LNCaP clone FGC (cell line): ENCODE measurements at regions not wholly inside any gene's neighbourhood (a gene's known extent, or its start where the extent isn't known, plus 50 kb on each side); places are given as distances from the start of the nearest gene placed in this dataset.
"Not testable (repeated sequence)": the region's sequence is repeated elsewhere in the genome, so short reads cannot be mapped to it uniquely, and the experiment has no call there.

Experiments
- DNase-seq: peaks from one replicate; pipeline ENCODE4 v3.0.0-alpha.2; 2011; ENCODE audit warnings: low read depth
- H3K4me3 ChIP-seq: 2 replicates; pipeline ENCODE4 v1.5.1; 2011; ENCODE audit warnings: mild to moderate bottlenecking, low read depth, low read length, control low read depth
- TF ChIP-seq, protein P1 (sequence below): IDR thresholded peaks from 2 replicates; pipeline ENCODE4 v1.5.1; 2012; ENCODE audit warnings: mild to moderate bottlenecking; ENCODE audit not compliant: control insufficient read depth, insufficient read depth; ENCODE audit errors: extremely low read depth

DNA sequence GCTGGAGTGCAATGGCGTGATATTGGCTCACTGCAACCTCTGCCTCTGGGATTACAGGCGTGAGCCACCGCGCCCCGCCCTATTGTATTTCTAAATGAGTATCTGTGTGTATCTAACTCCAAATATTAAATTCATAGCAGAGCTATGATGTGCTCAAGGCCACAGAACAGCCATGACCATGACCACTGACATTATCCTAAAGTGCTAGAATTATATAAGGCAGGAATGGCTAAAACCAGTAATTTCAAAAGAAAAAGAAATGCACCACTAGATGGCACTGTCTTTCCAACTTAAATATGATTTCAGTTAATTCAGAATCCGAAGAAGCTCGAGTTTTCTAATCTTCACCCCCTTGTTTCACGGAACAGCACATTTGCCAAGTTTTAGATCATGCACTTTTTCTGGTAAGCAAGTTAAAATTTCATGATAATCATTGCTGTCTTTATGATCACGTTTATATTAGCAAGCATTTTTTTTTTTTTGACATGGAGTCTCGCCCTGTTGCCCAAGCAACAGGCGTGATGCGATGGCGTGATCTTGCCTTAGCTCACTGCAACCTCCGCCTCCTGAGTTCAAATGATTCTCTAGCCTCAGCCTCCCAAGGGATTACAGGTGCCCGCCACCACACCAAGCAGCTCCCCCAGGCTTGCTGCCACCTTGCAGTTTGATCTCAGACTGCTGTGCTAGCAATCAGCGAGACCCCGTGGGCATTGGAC, 65.3 kb downstream of the OR13A1 start:
- DNase-seq: peak; percentile 19
- H3K4me3 ChIP-seq: peak overlapping the region; percentile 34
- TF ChIP-seq, protein P1, sequence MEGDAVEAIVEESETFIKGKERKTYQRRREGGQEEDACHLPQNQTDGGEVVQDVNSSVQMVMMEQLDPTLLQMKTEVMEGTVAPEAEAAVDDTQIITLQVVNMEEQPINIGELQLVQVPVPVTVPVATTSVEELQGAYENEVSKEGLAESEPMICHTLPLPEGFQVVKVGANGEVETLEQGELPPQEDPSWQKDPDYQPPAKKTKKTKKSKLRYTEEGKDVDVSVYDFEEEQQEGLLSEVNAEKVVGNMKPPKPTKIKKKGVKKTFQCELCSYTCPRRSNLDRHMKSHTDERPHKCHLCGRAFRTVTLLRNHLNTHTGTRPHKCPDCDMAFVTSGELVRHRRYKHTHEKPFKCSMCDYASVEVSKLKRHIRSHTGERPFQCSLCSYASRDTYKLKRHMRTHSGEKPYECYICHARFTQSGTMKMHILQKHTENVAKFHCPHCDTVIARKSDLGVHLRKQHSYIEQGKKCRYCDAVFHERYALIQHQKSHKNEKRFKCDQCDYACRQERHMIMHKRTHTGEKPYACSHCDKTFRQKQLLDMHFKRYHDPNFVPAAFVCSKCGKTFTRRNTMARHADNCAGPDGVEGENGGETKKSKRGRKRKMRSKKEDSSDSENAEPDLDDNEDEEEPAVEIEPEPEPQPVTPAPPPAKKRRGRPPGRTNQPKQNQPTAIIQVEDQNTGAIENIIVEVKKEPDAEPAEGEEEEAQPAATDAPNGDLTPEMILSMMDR: peak; percentile 47

DNA sequence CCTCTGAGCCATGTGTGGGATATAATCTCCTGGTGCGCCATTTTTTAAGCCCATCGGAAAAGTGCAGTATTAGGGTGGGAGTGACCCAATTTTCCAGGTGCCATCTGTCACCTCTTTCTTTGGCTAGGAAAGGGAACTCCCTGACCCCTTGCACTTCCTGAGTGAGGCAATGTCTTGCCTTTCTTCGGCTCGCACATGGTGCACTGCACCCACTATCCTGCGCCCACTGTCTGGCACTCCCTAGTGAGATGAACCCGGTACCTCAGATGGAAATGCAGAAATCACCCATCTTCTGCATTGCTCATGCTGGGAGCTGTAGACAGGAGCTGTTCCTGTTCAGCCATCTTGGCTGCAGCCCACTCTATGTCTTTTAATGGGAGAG, 64.7 kb downstream of the OR13A1 start:
- not testable (repeated sequence) for H3K4me3 ChIP-seq, DNase-seq
